MM.1S (cell line): ENCODE measurements at regions not wholly inside any gene's neighbourhood (a gene's known extent, or its start where the extent isn't known, plus 50 kb on each side); places are given as distances from the start of the nearest gene placed in this dataset.
"Not testable (repeated sequence)": the region's sequence is repeated elsewhere in the genome, so short reads cannot be mapped to it uniquely, and the experiment has no call there.

Experiments
- DNase-seq: peaks from one replicate; pipeline ENCODE4 v3.0.0-alpha.2; 2015
- H2AFZ ChIP-seq: fragments of 300-600 bp; sonication (generic); 2 replicates; pipeline ENCODE4 v1.6.0; 2016; ENCODE audit warnings: antibody characterized with exemption, low read length
- H3F3A ChIP-seq: fragments of 300-600 bp; sonication (generic); 2 replicates; pipeline ENCODE4 v1.6.1; 2016; ENCODE audit warnings: mild to moderate bottlenecking, antibody characterized with exemption, low read length, moderate library complexity, mixed read lengths; ENCODE audit not compliant: insufficient read depth
- H3K27ac ChIP-seq: fragments of 300-600 bp; sonication (generic); 2 replicates; pipeline ENCODE4 v1.5.1; 2016; ENCODE audit warnings: mild to moderate bottlenecking, low read length
- H3K27me3 ChIP-seq: fragments of 300-600 bp; sonication (generic); replicated peaks from 2 replicates; pipeline ENCODE4 v1.6.0; 2016; ENCODE audit warnings: low read length; ENCODE audit not compliant: insufficient read depth
- H3K36me3 ChIP-seq: fragments of 300-600 bp; sonication (generic); replicated peaks from 2 replicates; pipeline ENCODE4 v1.6.1; 2016; ENCODE audit warnings: mild to moderate bottlenecking, low read length, mixed read lengths; ENCODE audit not compliant: insufficient read depth
- H3K4me1 ChIP-seq: fragments of 300-600 bp; sonication (generic); 2 replicates; pipeline ENCODE4 v1.6.1; 2016; ENCODE audit warnings: low read length, mixed read lengths
- H3K4me2 ChIP-seq: fragments of 300-600 bp; sonication (generic); 2 replicates; pipeline ENCODE4 v1.6.0; 2016; ENCODE audit warnings: low read depth, low read length
- H3K4me3 ChIP-seq: fragments of 300-600 bp; sonication (generic); 2 replicates; pipeline ENCODE4 v1.5.1; 2016; ENCODE audit warnings: low read length, mixed read lengths
- H3K79me2 ChIP-seq: fragments of 300-600 bp; sonication (generic); 2 replicates; pipeline ENCODE4 v1.6.1; 2016; ENCODE audit warnings: mixed run types, low read length, mixed read lengths
- H3K9ac ChIP-seq: fragments of 300-600 bp; sonication (generic); 2 replicates; pipeline ENCODE4 v1.6.1; 2016; ENCODE audit warnings: low read length, mixed read lengths
- H3K9me2 ChIP-seq: fragments of 300-600 bp; sonication (generic); replicated peaks from 2 replicates; pipeline ENCODE4 v1.6.1; 2016; ENCODE audit warnings: mild to moderate bottlenecking, low read length, mixed read lengths; ENCODE audit not compliant: insufficient read depth
- H3K9me3 ChIP-seq: fragments of 300-600 bp; sonication (generic); replicated peaks from 2 replicates; pipeline ENCODE4 v1.6.1; 2016; ENCODE audit warnings: mild to moderate bottlenecking, low read length, mixed read lengths; ENCODE audit not compliant: insufficient read depth
- H4K20me1 ChIP-seq: fragments of 300-600 bp; sonication (generic); 2 replicates; pipeline ENCODE4 v1.6.1; 2016; ENCODE audit warnings: mild to moderate bottlenecking, low read length, moderate library complexity, mixed read lengths; ENCODE audit not compliant: insufficient read depth
- EZH2 ChIP-seq: fragments of 300-600 bp; sonication (generic); optimal IDR thresholded peaks from 2 replicates; pipeline ENCODE3; 2017; ENCODE audit warnings: low read depth, mild to moderate bottlenecking, antibody characterized with exemption, low read length, mixed read lengths
- EZH2phosphoT487 ChIP-seq: fragments of 300-600 bp; sonication (generic); IDR thresholded peaks from 2 replicates; pipeline ENCODE4 v1.6.1; 2018; ENCODE audit warnings: antibody characterized with exemption, low read length
- TF ChIP-seq, protein P1 (sequence below): fragments of 300-600 bp; sonication (generic); IDR thresholded peaks from 2 replicates; pipeline ENCODE4 v1.5.1; 2016; ENCODE audit warnings: antibody characterized with exemption, low read length, mixed read lengths

DNA sequence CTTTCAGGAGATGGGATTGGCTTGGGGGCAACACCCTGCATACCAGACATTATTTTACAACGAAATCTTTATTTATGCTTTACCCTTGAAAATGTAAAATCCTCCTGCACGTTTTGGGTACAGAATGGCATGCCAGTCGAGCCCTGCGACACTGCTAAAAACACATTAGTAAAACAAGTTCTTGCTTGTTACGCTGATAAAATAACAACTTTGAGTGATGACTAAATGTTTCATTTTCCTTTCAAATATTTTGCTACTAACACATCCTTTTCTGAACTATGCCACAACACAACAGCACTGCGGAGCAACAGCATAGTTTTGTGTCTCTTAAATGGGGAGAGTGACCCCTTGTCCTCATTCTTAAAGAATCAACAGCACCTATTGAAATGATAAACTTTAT, 76.0 kb upstream of the SEMA3D start:
- DNase-seq: no peak
- Histone ChIP-seq H3K27ac (no peak overlapping the region), H3K4me3 (no peak overlapping the region), H3F3A (no peaks in the 10 kb centered on the region), H4K20me1 (no peaks in the 10 kb centered on the region), H3K4me1 (no peaks in the 10 kb centered on the region), H3K9ac (no peak overlapping the region), H3K4me2 (no peak overlapping the region), H3K27me3 (no peaks in the 10 kb centered on the region), H3K36me3 (no peaks in the 10 kb centered on the region), H3K9me2 (no peaks in the 10 kb centered on the region), H3K79me2 (no peaks in the 10 kb centered on the region), H3K9me3 (no peaks in the 10 kb centered on the region), H2AFZ (no peak overlapping the region)
- TF ChIP-seq EZH2phosphoT487: no peak
- TF ChIP-seq, protein P1, sequence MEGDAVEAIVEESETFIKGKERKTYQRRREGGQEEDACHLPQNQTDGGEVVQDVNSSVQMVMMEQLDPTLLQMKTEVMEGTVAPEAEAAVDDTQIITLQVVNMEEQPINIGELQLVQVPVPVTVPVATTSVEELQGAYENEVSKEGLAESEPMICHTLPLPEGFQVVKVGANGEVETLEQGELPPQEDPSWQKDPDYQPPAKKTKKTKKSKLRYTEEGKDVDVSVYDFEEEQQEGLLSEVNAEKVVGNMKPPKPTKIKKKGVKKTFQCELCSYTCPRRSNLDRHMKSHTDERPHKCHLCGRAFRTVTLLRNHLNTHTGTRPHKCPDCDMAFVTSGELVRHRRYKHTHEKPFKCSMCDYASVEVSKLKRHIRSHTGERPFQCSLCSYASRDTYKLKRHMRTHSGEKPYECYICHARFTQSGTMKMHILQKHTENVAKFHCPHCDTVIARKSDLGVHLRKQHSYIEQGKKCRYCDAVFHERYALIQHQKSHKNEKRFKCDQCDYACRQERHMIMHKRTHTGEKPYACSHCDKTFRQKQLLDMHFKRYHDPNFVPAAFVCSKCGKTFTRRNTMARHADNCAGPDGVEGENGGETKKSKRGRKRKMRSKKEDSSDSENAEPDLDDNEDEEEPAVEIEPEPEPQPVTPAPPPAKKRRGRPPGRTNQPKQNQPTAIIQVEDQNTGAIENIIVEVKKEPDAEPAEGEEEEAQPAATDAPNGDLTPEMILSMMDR: no peak
- TF ChIP-seq EZH2: no peak

DNA sequence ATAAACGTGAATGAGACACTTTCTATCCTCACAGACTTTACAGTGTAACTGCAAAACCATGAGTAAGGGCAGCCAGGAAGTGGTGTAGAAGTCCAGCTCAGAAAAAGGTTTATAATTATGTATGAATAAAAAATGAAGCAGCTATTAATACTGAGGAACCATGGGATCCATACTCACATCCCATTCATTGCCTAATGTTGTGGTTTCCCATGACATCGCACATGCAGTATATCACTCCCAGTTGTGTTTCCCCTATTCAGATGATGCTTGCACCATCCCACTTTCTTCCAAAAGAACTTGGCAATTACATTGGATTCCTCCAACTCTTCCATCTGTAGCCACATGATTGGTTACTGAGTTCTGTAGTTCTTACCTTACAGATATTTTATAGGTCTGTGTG, 74.5 kb upstream of the SEMA3D start:
- H3K4me1 ChIP-seq: no peaks in the 10 kb centered on the region
- no peaks in the 10 kb centered on the region for H3K9me2 ChIP-seq
- no peak overlapping the region for H3K27ac ChIP-seq
- no peaks in the 10 kb centered on the region for H3K9me3 ChIP-seq
- no peak overlapping the region for H3K4me3 ChIP-seq
- H3K36me3 ChIP-seq: no peaks in the 10 kb centered on the region
- no peak overlapping the region for H3K4me2 ChIP-seq
- H2AFZ ChIP-seq: no peak overlapping the region
- H3K9ac ChIP-seq: no peak overlapping the region
- no peak for DNase-seq
- H4K20me1 ChIP-seq: no peaks in the 10 kb centered on the region
- no peaks in the 10 kb centered on the region for H3F3A ChIP-seq
- TF ChIP-seq EZH2phosphoT487 (no peak), EZH2 (no peak)
- TF ChIP-seq, protein P1: no peak
- H3K27me3 ChIP-seq: no peaks in the 10 kb centered on the region
- no peaks in the 10 kb centered on the region for H3K79me2 ChIP-seq

DNA sequence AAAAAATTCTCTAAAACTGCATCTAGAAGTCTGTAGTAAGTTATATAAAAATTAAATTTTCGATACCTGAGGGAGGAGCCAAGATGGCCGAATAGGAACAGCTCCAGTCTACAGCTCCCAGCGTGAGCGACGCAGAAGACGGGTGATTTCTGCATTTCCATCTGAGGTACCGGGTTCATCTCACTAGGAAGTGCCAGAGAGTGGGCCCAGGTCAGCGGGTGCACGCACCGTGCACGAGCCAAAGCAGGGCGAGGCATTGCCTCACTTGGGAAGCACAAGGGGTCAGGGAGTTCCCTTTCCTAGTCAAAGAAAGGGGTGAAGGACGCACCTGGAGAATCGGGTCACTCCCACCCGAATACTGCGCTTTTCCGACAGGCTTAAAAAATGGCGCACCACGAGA, 62.9 kb upstream of the SEMA3D start:
- H3K9me2 ChIP-seq, H3K4me1 ChIP-seq, H3K9ac ChIP-seq, DNase-seq, H2AFZ ChIP-seq, H4K20me1 ChIP-seq, H3K9me3 ChIP-seq, H3K27me3 ChIP-seq, H3K4me3 ChIP-seq, H3K27ac ChIP-seq, H3K79me2 ChIP-seq, H3K4me2 ChIP-seq, H3F3A ChIP-seq, H3K36me3 ChIP-seq: not testable (repeated sequence)

DNA sequence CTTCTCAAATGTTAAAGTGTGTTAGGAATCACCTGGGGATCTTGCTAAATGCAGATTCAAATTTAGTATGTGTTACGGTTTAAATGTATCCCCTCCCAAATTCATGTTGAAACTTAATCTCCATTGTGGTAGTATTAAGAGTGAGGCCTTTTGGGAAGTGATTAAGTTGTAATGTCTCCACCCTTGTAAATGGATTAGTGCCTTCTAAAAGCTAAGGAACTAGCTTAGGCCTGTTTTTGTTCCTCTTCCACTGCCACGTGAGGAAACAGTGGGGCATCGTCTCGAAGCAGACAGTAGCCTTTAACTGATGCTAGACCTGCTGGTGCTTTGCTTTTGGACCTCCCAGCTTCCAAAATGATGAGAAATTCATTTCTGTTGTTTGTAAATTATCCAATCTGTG, 52.3 kb upstream of the SEMA3D start:
- H3K4me3 ChIP-seq: no peak overlapping the region
- H3K79me2 ChIP-seq: no peaks in the 10 kb centered on the region
- no peak overlapping the region for H3K4me2 ChIP-seq
- no peaks in the 10 kb centered on the region for H3K4me1 ChIP-seq
- H3K36me3 ChIP-seq: no peaks in the 10 kb centered on the region
- no peaks in the 10 kb centered on the region for H3K27me3 ChIP-seq
- no peak overlapping the region for H2AFZ ChIP-seq
- no peaks in the 10 kb centered on the region for H3K9me3 ChIP-seq
- no peaks in the 10 kb centered on the region for H3F3A ChIP-seq
- H4K20me1 ChIP-seq: no peaks in the 10 kb centered on the region
- H3K27ac ChIP-seq: no peak overlapping the region
- no peaks in the 10 kb centered on the region for H3K9me2 ChIP-seq
- TF ChIP-seq EZH2 (no peak), EZH2phosphoT487 (no peak)
- TF ChIP-seq, protein P1: no peak
- no peak overlapping the region for H3K9ac ChIP-seq
- no peak for DNase-seq
